Keratinocyte (primary cell): ENCODE measurements at regions not wholly inside any gene's neighbourhood (a gene's known extent, or its start where the extent isn't known, plus 50 kb on each side); places are given as distances from the start of the nearest gene placed in this dataset.

Experiments used
- DNase-seq: peaks from one replicate; pipeline ENCODE4 v3.0.0-alpha.2; 2011; ENCODE audit warnings: low read depth, missing footprints, low spot score
- FAIRE-seq: peaks from 2 replicates; lab custom pipeline; 2011; peaks lifted over from hg19 to GRCh38; lab: Jason Lieb, UNC
- H2AFZ ChIP-seq: 2 replicates; pipeline ENCODE4 v1.6.0; 2012; ENCODE audit warnings: low read length, control low read depth, inconsistent platforms; ENCODE audit not compliant: control insufficient read depth
- H3K27ac ChIP-seq: 2 replicates; pipeline ENCODE4 v1.5.1; 2011; ENCODE audit warnings: low read length; ENCODE audit not compliant: control insufficient read depth, insufficient read depth
- H3K27me3 ChIP-seq: 3 replicates; pipeline ENCODE4 v1.6.0; 2011; ENCODE audit warnings: low read length; ENCODE audit not compliant: control insufficient read depth, insufficient read depth; ENCODE audit errors: extremely low read depth
- H3K36me3 ChIP-seq, 2 experiments: 2 replicates in 1 of 2; 3 replicates in 1 of 2; pipeline ENCODE4 v1.5.1; 2011; ENCODE audit warnings: low read length in 2 of 2, mild to moderate bottlenecking in 1 of 2; ENCODE audit not compliant: control insufficient read depth in 2 of 2, insufficient read depth in 2 of 2; ENCODE audit errors: extremely low read depth in 1 of 2
- H3K4me1 ChIP-seq: 3 replicates; pipeline ENCODE4 v1.5.1; 2011; ENCODE audit warnings: low read length; ENCODE audit not compliant: control insufficient read depth, insufficient read depth; ENCODE audit errors: extremely low read depth
- H3K4me2 ChIP-seq: 3 replicates; pipeline ENCODE4 v1.6.0; 2011; ENCODE audit warnings: low read depth, low read length; ENCODE audit not compliant: control insufficient read depth, insufficient read depth; ENCODE audit errors: extremely low read depth
- H3K4me3 ChIP-seq, 3 experiments: fragments of 200-600 bp in 1 of 3; sonication (generic) in 1 of 3; 2 replicates in 2 of 3; 3 replicates in 1 of 3; pipeline ENCODE4 v1.5.1; 2011 to 2016; ENCODE audit warnings: low read length in 3 of 3, mild to moderate bottlenecking in 3 of 3, control low read depth in 2 of 3, inconsistent platforms in 1 of 3, low read depth in 1 of 3, mixed read lengths in 1 of 3, mixed run types in 1 of 3, moderate library complexity in 1 of 3; ENCODE audit not compliant: control insufficient read depth in 2 of 3, insufficient read depth in 2 of 3; ENCODE audit errors: extremely low read depth in 1 of 3
- H3K79me2 ChIP-seq: 2 replicates; pipeline ENCODE4 v1.6.0; 2012; ENCODE audit warnings: low read length; ENCODE audit not compliant: control insufficient read depth, insufficient read depth
- H3K9ac ChIP-seq: 3 replicates; pipeline ENCODE4 v1.6.0; 2011; ENCODE audit warnings: low read length; ENCODE audit not compliant: control insufficient read depth, insufficient read depth; ENCODE audit errors: extremely low read depth
- H3K9me1 ChIP-seq: 3 replicates; pipeline ENCODE4 v1.6.0; 2011; ENCODE audit warnings: low read length; ENCODE audit not compliant: control insufficient read depth, insufficient read depth; ENCODE audit errors: extremely low read depth
- H3K9me3 ChIP-seq: 2 replicates; pipeline ENCODE4 v1.5.1; 2012; ENCODE audit warnings: low read depth, low read length; ENCODE audit not compliant: control insufficient read depth
- H4K20me1 ChIP-seq: 3 replicates; pipeline ENCODE4 v1.6.0; 2011; ENCODE audit warnings: low read length; ENCODE audit not compliant: control insufficient read depth, insufficient read depth; ENCODE audit errors: extremely low read depth
- CTCF ChIP-seq, 3 experiments: IDR thresholded peaks in 1 of 3; conservative IDR thresholded peaks in 1 of 3; optimal IDR thresholded peaks in 1 of 3; 2 replicates in 2 of 3; 3 replicates in 1 of 3; pipeline versions ENCODE3 to v1.5.1; 2011; ENCODE audit warnings: low read length in 3 of 3, mild to moderate bottlenecking in 3 of 3, moderate library complexity in 2 of 3, control low read depth in 1 of 3, inconsistent platforms in 1 of 3; ENCODE audit not compliant: insufficient read depth in 2 of 3; ENCODE audit errors: extremely low read depth in 1 of 3
- EZH2 ChIP-seq: IDR thresholded peaks from one replicate; pipeline ENCODE4 v1.6.1; 2012; ENCODE audit warnings: inconsistent platforms, mild to moderate bottlenecking, low read length, moderate library complexity
- dilution Hi-C: fragments of 300-500 bp; cut with MboI; formaldehyde crosslinking; loops from one replicate; pipeline ENCODE4 v1.7.0; 2020; ENCODE audit warnings: low sequenced_read_pairs; ENCODE audit not compliant: extremely low pct_ligation_motif_present

GRCh38 chr13:64414381-64414780 is 2815.8 kb downstream of the PCDH9 start:
- dilution Hi-C loops, result no loop called here
- Histone ChIP-seq H3K4me1 (no peaks in the 10 kb centered on the region), H3K9ac (no peak overlapping the region), H3K27me3 (no peaks in the 10 kb centered on the region), H3K27ac (no peak overlapping the region), H3K4me2 (no peak overlapping the region), H3K4me3 (no peak overlapping the region), H3K36me3 (no peaks in the 10 kb centered on the region), H2AFZ (no peak overlapping the region), H3K9me3 (no peaks in the 10 kb centered on the region), H3K79me2 (no peaks in the 10 kb centered on the region), H4K20me1 (no peaks in the 10 kb centered on the region), H3K9me1 (no peaks in the 10 kb centered on the region)
- no peak for FAIRE-seq
- TF ChIP-seq EZH2 (no peak), CTCF (optimal IDR thresholded peaks at IDR 0.05 in 1 of 3, IDR thresholded peaks at IDR 0.05 in 1 of 3, conservative IDR thresholded peaks at IDR 0.05 in 1 of 3; ENCODE audit: extremely low read depth in 1 of 3, insufficient read depth in 2 of 3, low read length in 3 of 3) (no peak)
- no peak for DNase-seq

- no peak overlapping the region for H2AFZ ChIP-seq
- H3K9me1 ChIP-seq, result no peaks in the 10 kb centered on the region
- no peaks in the 10 kb centered on the region for H4K20me1 ChIP-seq
- no peak overlapping the region for H3K27ac ChIP-seq
- H3K4me1 ChIP-seq, result no peaks in the 10 kb centered on the region
- TF ChIP-seq EZH2, result no peak
- TF ChIP-seq CTCF (optimal IDR thresholded peaks at IDR 0.05 in 1 of 3, IDR thresholded peaks at IDR 0.05 in 1 of 3, conservative IDR thresholded peaks at IDR 0.05 in 1 of 3; ENCODE audit: extremely low read depth in 1 of 3, insufficient read depth in 2 of 3, low read length in 3 of 3), result no peak
- H3K36me3 ChIP-seq, result no peaks in the 10 kb centered on the region
- dilution Hi-C loops, result no loop called here
- no peaks in the 10 kb centered on the region for H3K79me2 ChIP-seq
- no peak overlapping the region for H3K4me3 ChIP-seq
- H3K9ac ChIP-seq, result no peak overlapping the region
- no peak overlapping the region for H3K4me2 ChIP-seq
- no peaks in the 10 kb centered on the region for H3K27me3 ChIP-seq
- FAIRE-seq (no peak), DNase-seq (no peak)
- no peaks in the 10 kb centered on the region for H3K9me3 ChIP-seq
These were observed 2816.6 kb downstream of the PCDH9 start for GRCh38 chr13:64413529-64413928.
